Activated CD8-positive, alpha-beta memory T cell treated with anti-CD3 and anti-CD28 coated beads, Interleukin-2, amount 50 U/mL, for 48 hours (primary cell): ENCODE measurements at regions not wholly inside any gene's neighbourhood (a gene's known extent, or its start where the extent isn't known, plus 50 kb on each side); places are given as distances from the start of the nearest gene placed in this dataset.
"Not testable (repeated sequence)": the region's sequence is repeated elsewhere in the genome, so short reads cannot be mapped to it uniquely, and the experiment has no call there.

ENCODE experiments used
- DNase-seq: peaks from one replicate; pipeline ENCODE4 v3.0.0-alpha.2; 2020

GRCh38 chr18:55763298-55763697 is 175.3 kb upstream of the TCF4 start:
- no peak for DNase-seq

GRCh38 chr18:55762424-55762823 is 174.4 kb upstream of the TCF4 start:
- no peak for DNase-seq

GRCh38 chr18:55753643-55754263 is 165.8 kb upstream of the TCF4 start:
- no peak for DNase-seq

- no peak for DNase-seq
Observed at GRCh38 chr18:55751476-55751875, 163.5 kb upstream of the TCF4 start.

- no peak for DNase-seq
Observed at GRCh38 chr18:55748227-55748738, 160.3 kb upstream of the TCF4 start.

GRCh38 chr18:55744206-55744605 is 156.2 kb upstream of the TCF4 start:
- DNase-seq = no peak

GRCh38 chr18:55743736-55744135 is 155.7 kb upstream of the TCF4 start:
- no peak for DNase-seq

GRCh38 chr18:55743133-55743532 is 155.1 kb upstream of the TCF4 start:
- DNase-seq = no peak

- no peak for DNase-seq
Observed at GRCh38 chr18:55739488-55739887, 151.5 kb upstream of the TCF4 start.

GRCh38 chr18:55738483-55739114 is 150.6 kb upstream of the TCF4 start:
- no peak for DNase-seq

GRCh38 chr18:55737781-55738468 is 149.9 kb upstream of the TCF4 start:
- no peak for DNase-seq

GRCh38 chr18:55737266-55737665 is 149.3 kb upstream of the TCF4 start:
- DNase-seq = no peak

- DNase-seq = no peak
Observed at GRCh38 chr18:55735969-55736368, 148.0 kb upstream of the TCF4 start.

GRCh38 chr18:55735199-55735855 is 147.3 kb upstream of the TCF4 start:
- DNase-seq = no peak

GRCh38 chr18:55732227-55733106 is 144.5 kb upstream of the TCF4 start:
- no peak for DNase-seq

GRCh38 chr18:55731594-55732042 is 143.6 kb upstream of the TCF4 start:
- DNase-seq = no peak

GRCh38 chr18:55721006-55721405 is 133.0 kb upstream of the TCF4 start:
- not testable (repeated sequence) for DNase-seq

GRCh38 chr18:55713707-55714106 is 125.7 kb upstream of the TCF4 start:
- DNase-seq = no peak

- no peak for DNase-seq
Observed at GRCh38 chr18:55706898-55707297, 118.9 kb upstream of the TCF4 start.

- DNase-seq = no peak
Observed at GRCh38 chr18:55699233-55699765, 111.3 kb upstream of the TCF4 start.

- DNase-seq = no peak
Observed at GRCh38 chr18:55696811-55697210, 108.8 kb upstream of the TCF4 start.

- no peak for DNase-seq
Observed at GRCh38 chr18:55695091-55695490, 107.1 kb upstream of the TCF4 start.
